Naive thymus-derived CD8-positive, alpha-beta T cell (primary cell): ENCODE measurements at regions not wholly inside any gene's neighbourhood (a gene's known extent, or its start where the extent isn't known, plus 50 kb on each side); places are given as distances from the start of the nearest gene placed in this dataset.
A peak's percentile ranks its signal among the peaks of the same experiment; 100 is the strongest.

Experiments
- ATAC-seq, 2 donors: fragments of 150-1000 bp; cut with Tn5 transposase in 1 of 2; sonication (Bioruptor Pico), chemical (Tn5 transposase) in 1 of 2; 1 replicate in 1 of 2; 2 replicates in 1 of 2; pipeline ENCODE4 v1.10.0; 2021; ENCODE audit warnings: mild to moderate bottlenecking in 2 of 2, moderate library complexity in 2 of 2
- POLR2A ChIA-PET: fragments of 350-600 bp; sonication (Branson Sonifier 250); formaldehyde crosslinking; loops from one replicate; lab custom pipeline; 2021; ENCODE audit warnings: antibody characterized with exemption; lab: Charles Lee
- DNase-seq, 10 donors: peaks; one replicate each; pipeline versions ENCODE4 v3.0.0 to v3.0.0-alpha.2; 2020 to 2022
- H3K27ac Mint-ChIP-seq, 10 donors: one replicate each; pipeline ENCODE4 v1.8.0; 2020 to 2022; ENCODE audit warnings: mild to moderate bottlenecking in 10 of 10, mixed read lengths in 10 of 10, moderate library complexity in 4 of 10, inconsistent platforms in 1 of 10
- H3K27me3 Mint-ChIP-seq, 5 donors: one replicate each; pipeline ENCODE4 v1.8.0; 2021 to 2022; ENCODE audit warnings: mixed read lengths in 5 of 5
- H3K36me3 Mint-ChIP-seq, 3 donors: one replicate each; pipeline ENCODE4 v1.8.0; 2020 to 2022; ENCODE audit warnings: mixed read lengths in 3 of 3, mild to moderate bottlenecking in 2 of 3, inconsistent platforms in 1 of 3
- H3K4me1 Mint-ChIP-seq, 4 donors: one replicate each; pipeline ENCODE4 v1.8.0; 2021 to 2022; ENCODE audit warnings: mixed read lengths in 4 of 4
- H3K4me3 Mint-ChIP-seq, 10 donors: one replicate each; pipeline ENCODE4 v1.8.0; 2020 to 2022; ENCODE audit warnings: mild to moderate bottlenecking in 10 of 10, mixed read lengths in 10 of 10, moderate library complexity in 6 of 10, inconsistent platforms in 1 of 10
- H3K9me3 Mint-ChIP-seq, 9 donors: one replicate each; pipeline ENCODE4 v1.8.0; 2020 to 2022; ENCODE audit warnings: mixed read lengths in 9 of 9, mild to moderate bottlenecking in 3 of 9, inconsistent platforms in 1 of 9, moderate library complexity in 1 of 9

GRCh38 chr1:38213646-38214434, 167.2 kb upstream of the POU3F1 start:
- Mint-ChIP-seq H3K4me3 (peak overlapping the region in 2 of 10 donors; percentile 16 to 33), H3K4me1 (peaks cover 5 to 12% (median 8%) of the 10 kb centered on the region in 4 donors), H3K9me3 (no peaks in the 10 kb centered on the region), H3K27ac (peak overlapping the region in 1 of 10 donors; percentile 16), H3K27me3 (peaks cover 14 to 66% (median 48%) of the 10 kb centered on the region in 5 donors), H3K36me3 (no peaks in the 10 kb centered on the region)
- POLR2A ChIA-PET, result no interaction called here
- DNase-seq, result no peak
- no peak for ATAC-seq

- Mint-ChIP-seq H3K4me3 (no peak overlapping the region), H3K9me3 (no peaks in the 10 kb centered on the region), H3K4me1 (peaks cover 5 to 12% (median 8%) of the 10 kb centered on the region in 4 donors), H3K27me3 (peaks cover 6 to 47% (median 35%) of the 10 kb centered on the region in 5 donors), H3K27ac (no peak overlapping the region), H3K36me3 (no peaks in the 10 kb centered on the region)
- POLR2A ChIA-PET, result no interaction called here
- ATAC-seq (no peak), DNase-seq (no peak)
Observed at GRCh38 chr1:38210895-38211177, 164.2 kb upstream of the POU3F1 start.

DNA sequence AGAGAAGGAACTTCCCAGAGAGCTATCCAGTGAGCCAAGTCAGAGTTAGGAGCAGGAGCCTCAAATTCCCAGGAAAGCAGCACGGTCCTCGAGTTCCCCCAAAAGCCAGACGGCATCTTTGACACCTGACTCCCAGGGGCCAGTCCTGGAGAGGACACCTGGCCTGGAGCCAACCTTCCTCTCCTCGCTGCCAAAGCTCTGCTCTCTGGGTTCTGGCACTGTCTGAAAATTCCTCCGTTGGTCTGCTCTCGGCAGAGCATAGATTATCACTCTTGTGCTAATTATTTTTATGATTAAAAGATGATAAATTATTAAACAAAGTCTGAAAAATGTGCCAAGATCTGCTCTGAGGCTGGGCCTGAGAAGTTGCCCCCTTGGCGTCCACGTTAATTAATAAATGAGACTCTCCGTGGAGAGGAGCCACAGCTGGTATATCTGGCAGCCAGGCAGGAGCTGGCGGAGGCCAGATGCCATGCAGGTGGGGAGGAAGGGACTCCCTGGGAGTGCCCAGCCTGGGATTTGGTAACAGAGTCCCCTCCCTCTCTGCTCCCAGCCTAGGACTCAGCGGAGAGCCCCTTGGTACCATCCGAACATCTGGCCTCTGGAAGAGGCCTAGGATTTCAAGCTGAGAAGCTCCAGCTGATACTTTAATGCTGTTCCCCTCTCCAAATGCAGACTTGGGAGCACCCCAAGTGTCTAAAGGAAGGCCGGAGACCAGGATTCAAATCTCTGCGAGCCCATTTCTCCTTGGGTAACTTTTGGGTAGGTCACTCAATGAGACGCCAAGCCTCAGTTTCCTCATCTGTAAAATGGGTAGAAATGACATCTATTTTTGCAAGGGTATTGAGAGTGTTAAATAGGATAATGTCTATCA, 163.7 kb upstream of the POU3F1 start:
- DNase-seq, result no peak
- peaks cover 6 to 43% (median 37%) of the 10 kb centered on the region in 5 donors for H3K27me3 Mint-ChIP-seq
- no peak overlapping the region for H3K4me3 Mint-ChIP-seq
- ATAC-seq, result no peak
- POLR2A ChIA-PET, result no interaction called here
- no peaks in the 10 kb centered on the region for H3K36me3 Mint-ChIP-seq
- no peak overlapping the region for H3K27ac Mint-ChIP-seq
- no peaks in the 10 kb centered on the region for H3K9me3 Mint-ChIP-seq
- H3K4me1 Mint-ChIP-seq, result peaks cover 5 to 12% (median 8%) of the 10 kb centered on the region in 4 donors

- H3K4me3 Mint-ChIP-seq, result no peak overlapping the region
- DNase-seq (no peak), ATAC-seq (no peak)
- H3K27me3 Mint-ChIP-seq, result peaks cover 8 to 31% (median 28%) of the 10 kb centered on the region in 5 donors
- H3K4me1 Mint-ChIP-seq, result peaks cover 4 to 8% (median 6%) of the 10 kb centered on the region in 4 donors
- POLR2A ChIA-PET, result no interaction called here
- H3K9me3 Mint-ChIP-seq, result no peaks in the 10 kb centered on the region
- no peak overlapping the region for H3K27ac Mint-ChIP-seq
- H3K36me3 Mint-ChIP-seq, result no peaks in the 10 kb centered on the region
Observed at GRCh38 chr1:38208716-38209632, 162.4 kb upstream of the POU3F1 start.

DNA sequence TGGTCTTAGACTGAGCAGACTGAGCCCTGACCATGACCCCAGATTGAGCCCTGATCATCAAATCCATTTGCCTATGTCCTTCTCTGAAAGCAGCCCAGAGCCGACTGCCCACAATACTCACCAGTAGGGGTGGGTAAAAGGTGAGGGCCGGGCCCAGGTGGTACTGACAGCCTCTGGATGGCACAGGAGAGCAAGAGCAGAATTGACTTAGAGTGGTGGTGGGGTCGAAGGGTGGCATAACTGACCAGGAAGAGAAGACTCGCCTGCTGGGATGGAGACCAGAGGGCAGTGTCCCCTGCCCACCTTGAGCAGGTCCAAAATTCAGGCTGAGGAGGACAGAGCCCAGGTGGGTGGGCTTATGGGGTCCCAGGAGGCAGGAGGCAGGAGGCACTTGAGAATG, 161.3 kb upstream of the POU3F1 start:
- DNase-seq (no peak), ATAC-seq (no peak)
- POLR2A ChIA-PET, result no interaction called here
- no peaks in the 10 kb centered on the region for H3K36me3 Mint-ChIP-seq
- H3K27ac Mint-ChIP-seq, result no peak overlapping the region
- peaks cover 4 to 22% (median 18%) of the 10 kb centered on the region in 5 donors for H3K27me3 Mint-ChIP-seq
- H3K4me3 Mint-ChIP-seq, result no peak overlapping the region
- no peaks in the 10 kb centered on the region for H3K9me3 Mint-ChIP-seq
- H3K4me1 Mint-ChIP-seq, result no peaks in the 10 kb centered on the region

DNA sequence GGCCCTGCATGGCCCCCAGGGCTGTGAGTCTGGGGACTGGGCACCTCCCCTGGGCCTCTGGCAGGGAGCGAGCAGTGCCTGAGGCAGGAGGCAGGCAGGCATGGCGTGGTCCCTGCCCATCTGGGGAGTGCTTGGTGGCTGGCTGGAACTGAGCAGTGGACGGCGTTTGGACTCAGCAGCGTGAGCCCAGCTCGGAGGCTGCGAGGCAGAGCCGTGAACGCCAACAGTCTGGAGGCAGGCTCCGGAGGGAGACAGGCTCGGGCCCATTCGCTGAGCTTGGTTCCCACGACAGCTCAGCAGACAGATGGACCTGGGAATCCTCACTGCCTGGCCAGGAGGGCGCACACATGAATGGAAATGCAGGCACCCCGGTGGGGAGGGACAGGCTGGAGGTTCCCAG, 160.7 kb upstream of the POU3F1 start:
- POLR2A ChIA-PET, result no interaction called here
- H3K36me3 Mint-ChIP-seq, result no peaks in the 10 kb centered on the region

GRCh38 chr1:38204698-38205097, 158.1 kb upstream of the POU3F1 start:
- Mint-ChIP-seq H3K4me1 (no peaks in the 10 kb centered on the region), H3K27ac (no peak overlapping the region), H3K36me3 (no peaks in the 10 kb centered on the region), H3K4me3 (no peak overlapping the region), H3K27me3 (peaks cover 0 to 8% (median 2%) of the 10 kb centered on the region in 5 donors), H3K9me3 (peaks cover 0 to 3% (median 0%) of the 10 kb centered on the region in 9 donors)
- no peak for DNase-seq
- ATAC-seq, result no peak
- POLR2A ChIA-PET, result no interaction called here

More for the DNA sequence above, 160.7 kb upstream of the POU3F1 start:
- DNase-seq (no peak), ATAC-seq (no peak)
- Mint-ChIP-seq H3K27ac (no peak overlapping the region), H3K9me3 (no peaks in the 10 kb centered on the region), H3K27me3 (peaks cover 4 to 20% (median 13%) of the 10 kb centered on the region in 5 donors), H3K4me1 (no peaks in the 10 kb centered on the region), H3K4me3 (no peak overlapping the region)

GRCh38 chr1:38203441-38203840, 156.8 kb upstream of the POU3F1 start:
- no peaks in the 10 kb centered on the region for H3K4me1 Mint-ChIP-seq
- ATAC-seq, result no peak
- DNase-seq, result no peak
- H3K4me3 Mint-ChIP-seq, result no peak overlapping the region
- H3K27ac Mint-ChIP-seq, result no peak overlapping the region
- POLR2A ChIA-PET, result no interaction called here
- peaks cover 0 to 10% (median 2%) of the 10 kb centered on the region in 5 donors for H3K27me3 Mint-ChIP-seq
- peaks cover 0 to 7% (median 0%) of the 10 kb centered on the region in 9 donors for H3K9me3 Mint-ChIP-seq
- no peaks in the 10 kb centered on the region for H3K36me3 Mint-ChIP-seq

GRCh38 chr1:38201431-38201830, 154.8 kb upstream of the POU3F1 start:
- Mint-ChIP-seq H3K36me3 (no peaks in the 10 kb centered on the region), H3K27me3 (peaks cover 0 to 11% (median 4%) of the 10 kb centered on the region in 5 donors), H3K9me3 (peaks cover 0 to 7% (median 0%) of the 10 kb centered on the region in 9 donors), H3K27ac (no peak overlapping the region), H3K4me3 (no peak overlapping the region), H3K4me1 (no peaks in the 10 kb centered on the region)
- POLR2A ChIA-PET, result no interaction called here
- DNase-seq (no peak), ATAC-seq (no peak)

DNA sequence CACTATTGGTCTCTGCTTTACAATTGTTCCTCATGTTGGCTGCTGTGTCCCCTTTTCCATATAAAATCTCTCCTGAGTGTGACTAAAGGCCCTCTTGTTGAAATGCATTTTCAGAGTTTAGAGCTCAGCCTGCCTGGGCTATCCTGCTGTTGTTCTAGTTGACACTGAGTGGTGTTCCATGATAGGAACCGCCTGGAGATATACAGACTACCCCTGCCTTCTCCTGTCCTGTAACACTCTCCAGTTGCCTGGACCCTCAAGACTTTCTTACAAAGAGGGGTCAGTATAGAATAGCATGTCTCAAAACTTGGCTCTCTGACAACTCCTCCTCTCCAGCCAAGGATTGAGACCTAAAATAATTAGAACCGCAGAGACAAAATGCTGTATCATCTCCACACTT, 152.0 kb upstream of the POU3F1 start:
- no peak overlapping the region for H3K27ac Mint-ChIP-seq
- DNase-seq (no peak), ATAC-seq (no peak)
- H3K36me3 Mint-ChIP-seq, result no peaks in the 10 kb centered on the region
- H3K4me3 Mint-ChIP-seq, result no peak overlapping the region
- POLR2A ChIA-PET, result no interaction called here
- no peaks in the 10 kb centered on the region for H3K4me1 Mint-ChIP-seq
- H3K9me3 Mint-ChIP-seq, result peaks cover 0 to 7% (median 0%) of the 10 kb centered on the region in 9 donors
- peaks cover 4 to 13% (median 6%) of the 10 kb centered on the region in 5 donors for H3K27me3 Mint-ChIP-seq

DNA sequence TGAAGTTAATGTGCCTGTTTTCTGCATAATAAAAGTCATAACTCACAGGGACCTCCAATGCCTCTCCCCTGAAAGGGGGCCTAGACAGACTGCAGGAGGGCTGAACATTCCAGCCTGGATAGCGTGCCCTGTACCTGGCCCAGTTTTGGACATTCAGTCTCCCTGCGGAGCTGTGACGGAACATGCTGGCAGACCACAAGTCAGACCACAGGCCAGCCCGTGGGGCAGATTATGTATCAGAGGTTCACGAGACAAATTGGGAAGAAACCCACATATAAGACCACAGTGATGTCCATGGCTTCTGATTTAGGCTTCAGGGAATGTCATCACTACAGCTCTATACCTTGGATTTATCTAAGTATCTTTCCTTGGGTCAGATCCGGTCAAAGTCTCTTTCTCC, 151.5 kb upstream of the POU3F1 start:
- Mint-ChIP-seq H3K36me3 (no peaks in the 10 kb centered on the region), H3K4me1 (no peaks in the 10 kb centered on the region)

DNA sequence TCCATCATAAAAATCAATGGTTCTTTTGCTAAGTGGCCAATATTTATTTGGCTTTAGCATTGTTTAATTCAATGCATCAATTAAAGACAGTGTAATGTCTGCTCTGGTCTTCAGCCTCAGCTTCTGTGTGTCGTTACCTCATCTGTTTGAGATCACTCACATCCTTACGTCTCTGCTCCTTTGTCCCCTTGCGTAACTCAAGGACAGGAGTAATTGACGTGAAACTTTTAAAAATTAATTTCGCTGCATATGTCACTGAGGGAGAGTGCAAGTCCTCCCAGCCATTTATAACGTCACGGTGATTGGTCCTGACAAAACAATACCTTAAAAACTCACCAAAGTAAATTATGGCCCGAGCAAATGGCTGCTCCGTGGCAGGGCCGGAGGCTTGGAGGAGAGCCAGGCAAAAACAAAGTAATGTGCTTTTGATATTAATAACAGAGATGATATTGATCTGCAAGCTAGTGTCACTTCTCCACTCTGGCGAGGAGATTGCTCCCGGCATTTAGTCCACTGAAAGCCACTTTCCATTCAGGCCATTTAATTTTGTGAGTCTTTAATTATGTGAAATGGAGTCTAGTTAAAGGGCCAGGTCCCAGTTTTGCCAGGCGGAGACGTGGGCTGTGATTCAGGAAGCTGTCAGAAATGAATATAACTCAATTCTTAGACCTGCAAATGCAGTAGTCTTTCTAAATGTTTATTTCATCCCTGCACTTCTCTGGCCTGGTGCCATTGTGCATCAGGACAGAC, 150.9 kb upstream of the POU3F1 start:
- Mint-ChIP-seq H3K36me3 (no peaks in the 10 kb centered on the region), H3K9me3 (peaks cover 0 to 7% (median 0%) of the 10 kb centered on the region in 9 donors), H3K27ac (no peak overlapping the region), H3K4me3 (no peak overlapping the region), H3K4me1 (no peaks in the 10 kb centered on the region), H3K27me3 (peaks cover 9 to 24% (median 12%) of the 10 kb centered on the region in 5 donors)
- ATAC-seq (no peak), DNase-seq (no peak)
- POLR2A ChIA-PET, result no interaction called here

More for the DNA sequence above, 151.5 kb upstream of the POU3F1 start:
- Mint-ChIP-seq H3K27ac (no peak overlapping the region), H3K4me3 (no peak overlapping the region), H3K9me3 (peaks cover 0 to 7% (median 0%) of the 10 kb centered on the region in 9 donors), H3K27me3 (peaks cover 5 to 18% (median 8%) of the 10 kb centered on the region in 5 donors)
- no peak for ATAC-seq
- no peak for DNase-seq
- POLR2A ChIA-PET, result no interaction called here
